WERI-Rb-1 (cell line): ENCODE measurements at regions not wholly inside any gene's neighbourhood (a gene's known extent, or its start where the extent isn't known, plus 50 kb on each side); places are given as distances from the start of the nearest gene placed in this dataset.

Source experiments
- DNase-seq: peaks from one replicate; pipeline ENCODE4 v3.0.0-alpha.2; 2020
- H3K27ac ChIP-seq: fragments of 250-450 bp; sonication (Bioruptor Pico); 2 replicates; pipeline ENCODE4 v1.5.1; 2020; ENCODE audit warnings: mild to moderate bottlenecking, moderate library complexity
- H3K27me3 ChIP-seq: fragments of 250-450 bp; sonication (Bioruptor Pico); 2 replicates; pipeline ENCODE4 v1.5.1; 2021; ENCODE audit warnings: mild to moderate bottlenecking, low read depth, moderate library complexity; ENCODE audit not compliant: insufficient read depth, severe bottlenecking
- H3K36me3 ChIP-seq: fragments of 250-450 bp; sonication (Bioruptor Pico); 2 replicates; pipeline ENCODE4 v1.5.1; 2020; ENCODE audit warnings: mild to moderate bottlenecking, moderate library complexity
- H3K4me3 ChIP-seq: 2 replicates; pipeline ENCODE4 v1.5.1; 2011; ENCODE audit warnings: low read depth, mild to moderate bottlenecking, control low read depth, low read length
- H3K9me3 ChIP-seq: fragments of 250-450 bp; sonication (Bioruptor Pico); 2 replicates; pipeline ENCODE4 v1.5.1; 2021; ENCODE audit warnings: mild to moderate bottlenecking, moderate library complexity; ENCODE audit not compliant: severe bottlenecking
- TF ChIP-seq, protein P1 (sequence below): IDR thresholded peaks from 2 replicates; pipeline ENCODE4 v1.5.1; 2011; ENCODE audit warnings: low read depth, mild to moderate bottlenecking, control low read depth, inconsistent platforms, low read length

DNA sequence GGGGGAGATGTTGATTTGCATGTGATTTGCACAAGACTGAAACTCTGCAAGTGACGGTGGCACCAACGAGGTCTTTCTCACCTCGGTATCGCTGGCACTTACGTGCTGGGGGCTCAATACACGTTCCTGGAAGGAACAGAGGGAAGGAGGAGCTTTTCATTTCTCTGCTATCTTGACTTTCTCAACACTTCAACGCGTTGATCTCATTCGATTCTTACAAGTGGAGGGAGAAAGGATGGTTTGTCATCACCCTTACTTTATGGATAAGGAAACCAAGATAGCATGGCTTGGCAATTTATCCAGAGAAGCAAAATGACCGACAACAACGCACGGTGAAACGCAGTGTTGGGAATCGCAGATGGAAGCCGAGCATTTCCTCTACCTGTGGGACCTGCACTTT is 87.3 kb upstream of the RFLNA start:
- Histone ChIP-seq H3K27me3 (no peaks in the 10 kb centered on the region), H3K27ac (no peak overlapping the region), H3K36me3 (no peaks in the 10 kb centered on the region), H3K4me3 (no peak overlapping the region), H3K9me3 (peaks cover 7% of the 10 kb centered on the region)
- TF ChIP-seq, protein P1, sequence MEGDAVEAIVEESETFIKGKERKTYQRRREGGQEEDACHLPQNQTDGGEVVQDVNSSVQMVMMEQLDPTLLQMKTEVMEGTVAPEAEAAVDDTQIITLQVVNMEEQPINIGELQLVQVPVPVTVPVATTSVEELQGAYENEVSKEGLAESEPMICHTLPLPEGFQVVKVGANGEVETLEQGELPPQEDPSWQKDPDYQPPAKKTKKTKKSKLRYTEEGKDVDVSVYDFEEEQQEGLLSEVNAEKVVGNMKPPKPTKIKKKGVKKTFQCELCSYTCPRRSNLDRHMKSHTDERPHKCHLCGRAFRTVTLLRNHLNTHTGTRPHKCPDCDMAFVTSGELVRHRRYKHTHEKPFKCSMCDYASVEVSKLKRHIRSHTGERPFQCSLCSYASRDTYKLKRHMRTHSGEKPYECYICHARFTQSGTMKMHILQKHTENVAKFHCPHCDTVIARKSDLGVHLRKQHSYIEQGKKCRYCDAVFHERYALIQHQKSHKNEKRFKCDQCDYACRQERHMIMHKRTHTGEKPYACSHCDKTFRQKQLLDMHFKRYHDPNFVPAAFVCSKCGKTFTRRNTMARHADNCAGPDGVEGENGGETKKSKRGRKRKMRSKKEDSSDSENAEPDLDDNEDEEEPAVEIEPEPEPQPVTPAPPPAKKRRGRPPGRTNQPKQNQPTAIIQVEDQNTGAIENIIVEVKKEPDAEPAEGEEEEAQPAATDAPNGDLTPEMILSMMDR, result no peak
- no peak for DNase-seq

DNA sequence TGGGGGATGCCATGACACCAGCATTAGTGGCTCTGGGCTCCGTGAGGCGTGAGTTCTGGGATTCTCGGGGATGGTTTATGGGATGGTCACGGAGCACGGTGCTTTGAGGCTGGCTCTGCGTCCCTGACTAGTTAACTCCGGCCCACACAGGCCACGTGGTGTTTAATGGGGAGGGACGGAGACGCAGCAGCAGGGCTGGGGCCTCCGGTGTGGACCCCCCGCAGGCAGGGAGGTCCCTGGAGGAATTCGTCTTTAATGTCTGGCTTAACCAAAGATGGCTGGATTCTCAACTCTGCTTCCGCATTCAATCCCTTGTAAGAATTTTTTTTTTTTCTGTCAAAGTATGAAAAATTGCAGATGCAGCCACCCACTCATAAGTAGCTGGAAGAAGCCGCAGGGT is 86.4 kb upstream of the RFLNA start:
- no peak for DNase-seq
- H3K27ac ChIP-seq, result no peak overlapping the region
- H3K36me3 ChIP-seq, result no peaks in the 10 kb centered on the region
- H3K9me3 ChIP-seq, result peaks cover 7% of the 10 kb centered on the region
- TF ChIP-seq, protein P1, result no peak
- no peak overlapping the region for H3K4me3 ChIP-seq
- no peaks in the 10 kb centered on the region for H3K27me3 ChIP-seq

DNA sequence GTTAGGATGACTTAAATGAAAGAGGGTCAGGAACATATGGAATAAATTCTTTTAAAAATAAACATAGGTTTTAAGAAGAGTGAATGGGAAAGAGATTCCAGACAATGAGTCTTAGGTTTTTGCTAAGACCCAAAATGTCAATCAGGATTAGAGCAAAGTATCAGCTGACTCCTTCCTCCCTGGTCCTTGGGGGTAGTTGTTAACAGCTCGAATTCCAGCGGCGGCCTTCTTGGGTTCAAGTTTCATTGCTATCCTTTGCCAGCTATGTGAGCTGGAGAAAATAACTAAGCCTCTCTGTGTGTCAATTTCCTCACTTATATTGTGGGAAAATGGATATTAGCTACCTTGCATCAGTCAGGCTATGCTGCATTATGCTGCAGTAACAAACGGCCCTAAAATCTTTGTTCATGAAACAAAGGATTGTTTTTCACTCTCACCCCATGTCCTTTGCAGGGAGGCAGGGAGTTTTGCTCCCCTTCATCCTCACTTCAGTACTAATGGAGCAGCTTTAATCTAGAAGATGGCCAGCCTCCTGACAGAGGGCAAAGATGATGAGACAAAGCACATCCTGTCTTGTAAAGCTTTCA is 83.8 kb upstream of the RFLNA start:
- no peak for DNase-seq
- no peaks in the 10 kb centered on the region for H3K27me3 ChIP-seq
- H3K36me3 ChIP-seq, result no peaks in the 10 kb centered on the region; the same call in 1 of the 2 replicates
- H3K4me3 ChIP-seq, result no peak overlapping the region
- TF ChIP-seq, protein P1, result no peak
- H3K27ac ChIP-seq, result peak overlapping the region; percentile 41
- peaks cover 16% of the 10 kb centered on the region for H3K9me3 ChIP-seq

DNA sequence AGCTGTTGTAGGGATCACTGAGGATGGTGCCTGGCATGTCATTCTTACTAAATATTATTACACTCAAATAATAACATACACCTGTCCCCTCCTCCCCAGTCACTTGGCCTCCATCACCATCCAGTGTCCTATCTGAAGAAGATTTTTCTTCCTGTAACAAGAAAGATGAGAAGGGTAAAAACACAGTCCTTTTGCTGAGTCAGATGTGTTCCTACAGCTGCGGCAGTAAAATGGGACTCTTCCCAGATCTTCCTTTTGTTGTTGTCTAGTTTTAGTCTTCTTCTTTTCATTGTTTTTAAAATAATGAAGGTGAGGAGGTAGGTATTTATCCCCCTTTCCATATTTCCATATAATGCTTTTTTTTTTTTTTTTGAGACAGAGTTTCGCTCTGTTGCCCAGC is 83.1 kb upstream of the RFLNA start:
- TF ChIP-seq, protein P1, result no peak
- no peaks in the 10 kb centered on the region; the same call in 1 of the 2 replicates for H3K36me3 ChIP-seq
- H3K9me3 ChIP-seq, result peaks cover 16% of the 10 kb centered on the region
- H3K27me3 ChIP-seq, result no peaks in the 10 kb centered on the region
- no peak overlapping the region for H3K27ac ChIP-seq
- DNase-seq, result no peak
- H3K4me3 ChIP-seq, result no peak overlapping the region

DNA sequence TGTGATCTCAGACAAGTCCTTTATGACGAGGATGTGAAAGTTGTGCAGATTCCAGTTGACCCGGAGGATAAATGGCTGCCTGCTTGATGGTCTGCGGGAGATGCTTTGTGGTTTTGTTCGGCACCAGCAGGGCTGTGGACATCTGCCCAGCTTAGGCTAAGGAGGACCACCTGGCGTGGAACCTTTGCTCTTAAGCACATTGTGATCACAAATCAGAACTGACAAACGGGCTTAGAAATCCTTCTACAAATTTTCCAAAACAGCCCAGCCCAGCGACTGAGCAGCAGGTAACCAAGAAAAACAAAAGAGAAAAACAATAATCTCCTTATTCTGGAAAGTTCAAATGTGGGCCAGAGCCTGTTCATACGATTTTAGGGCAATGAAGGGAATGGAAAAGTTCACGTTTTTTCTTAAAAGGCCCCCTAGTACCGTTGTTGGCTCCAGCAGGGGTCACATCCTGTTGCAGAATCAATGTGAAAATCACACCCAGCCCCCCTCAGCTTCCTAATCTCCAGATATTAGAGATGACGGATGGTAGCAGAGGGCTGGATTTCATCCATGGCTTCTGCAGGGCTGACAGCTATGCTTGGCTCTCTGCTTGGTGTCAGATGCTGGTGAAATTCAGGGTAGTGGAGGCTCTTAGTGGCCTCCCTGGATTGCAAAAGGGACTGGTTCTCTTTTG is 81.1 kb upstream of the RFLNA start:
- H3K27me3 ChIP-seq, result no peaks in the 10 kb centered on the region
- no peaks in the 10 kb centered on the region; the same call in 1 of the 2 replicates for H3K36me3 ChIP-seq
- H3K27ac ChIP-seq, result peak overlapping the region; percentile 94
- DNase-seq, result peak; percentile 91
- H3K9me3 ChIP-seq, result peaks cover 16% of the 10 kb centered on the region
- TF ChIP-seq, protein P1, result no peak
- peak overlapping the region; percentile 25 for H3K4me3 ChIP-seq
